ENCODE measurements at regions not wholly inside any gene's neighbourhood (a gene's known extent, or its start where the extent isn't known, plus 50 kb on each side); places are given as distances from the start of the nearest gene placed in this dataset.

DNA sequence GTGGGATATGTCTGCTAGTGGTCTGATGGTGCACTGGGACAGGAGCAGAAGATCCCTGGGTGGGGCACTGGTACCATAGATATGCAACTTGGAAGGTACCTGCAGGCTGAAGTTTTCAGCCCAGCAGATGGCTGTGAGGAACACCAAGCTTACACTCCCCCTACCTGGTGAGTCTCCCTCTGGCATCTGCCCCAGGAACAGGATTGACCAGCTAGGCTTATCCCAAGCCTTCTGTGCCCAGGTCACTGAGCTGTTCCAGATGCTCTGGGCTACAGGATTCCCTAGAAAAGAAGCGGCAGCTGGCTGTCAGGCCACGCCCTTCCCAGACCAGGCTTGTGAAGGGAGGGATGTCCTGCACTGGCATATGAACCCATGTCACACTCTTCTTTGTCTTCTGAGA lies 1130.0 kb downstream of the NAALADL2 start:
- TF ChIP-seq TEAD4 (CRISPR knock-in tag; IDR thresholded peaks at IDR 0.05), result no peak
- TF ChIP-seq NFYB (CRISPR knock-in tag; conservative IDR thresholded peaks at IDR 0.05; ENCODE audit: low read depth), result no peak
- Mint-ChIP-seq H3K27ac (no peak overlapping the region), H3K4me1 (peaks cover 30% of the 10 kb centered on the region), H3K27me3 (ENCODE audit: low read depth) (peaks cover 29% of the 10 kb centered on the region), H3K9me3 (peaks cover 15% of the 10 kb centered on the region), H3K36me3 (peaks cover 10% of the 10 kb centered on the region), H3K4me3 (no peak overlapping the region)
- ATAC-seq, result no peak
- DNase-seq (ENCODE audit: low spot score), result no peak
- ChIA-PET POLR2A (no interaction called here), CTCF (no interaction called here)

DNA sequence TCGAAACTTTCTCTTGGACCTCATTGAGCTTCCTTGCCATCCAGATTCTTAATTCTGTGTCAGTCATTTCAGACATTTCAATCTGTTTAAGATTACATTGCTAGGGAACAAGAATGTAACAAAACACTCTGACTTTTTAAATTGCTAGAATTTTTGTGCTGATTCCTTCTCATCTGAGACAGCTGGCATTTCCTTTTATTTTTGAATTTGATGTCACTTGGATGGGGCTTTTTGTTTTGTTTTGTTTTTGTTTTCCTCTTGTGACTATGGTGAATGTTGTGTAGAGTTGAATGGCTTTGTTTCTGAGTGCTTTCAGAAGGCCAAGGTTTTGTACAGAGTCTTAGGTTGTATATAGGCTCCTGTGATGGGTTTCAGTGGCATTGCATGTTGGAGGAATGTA lies 1129.3 kb downstream of the NAALADL2 start:
- Mint-ChIP-seq H3K36me3 (peaks cover 10% of the 10 kb centered on the region), H3K27ac (no peak overlapping the region), H3K4me3 (no peak overlapping the region), H3K27me3 (ENCODE audit: low read depth) (peaks cover 29% of the 10 kb centered on the region), H3K9me3 (peaks cover 15% of the 10 kb centered on the region), H3K4me1 (peaks cover 30% of the 10 kb centered on the region)
- ChIA-PET POLR2A (no interaction called here), CTCF (no interaction called here)
- TF ChIP-seq, protein P1, sequence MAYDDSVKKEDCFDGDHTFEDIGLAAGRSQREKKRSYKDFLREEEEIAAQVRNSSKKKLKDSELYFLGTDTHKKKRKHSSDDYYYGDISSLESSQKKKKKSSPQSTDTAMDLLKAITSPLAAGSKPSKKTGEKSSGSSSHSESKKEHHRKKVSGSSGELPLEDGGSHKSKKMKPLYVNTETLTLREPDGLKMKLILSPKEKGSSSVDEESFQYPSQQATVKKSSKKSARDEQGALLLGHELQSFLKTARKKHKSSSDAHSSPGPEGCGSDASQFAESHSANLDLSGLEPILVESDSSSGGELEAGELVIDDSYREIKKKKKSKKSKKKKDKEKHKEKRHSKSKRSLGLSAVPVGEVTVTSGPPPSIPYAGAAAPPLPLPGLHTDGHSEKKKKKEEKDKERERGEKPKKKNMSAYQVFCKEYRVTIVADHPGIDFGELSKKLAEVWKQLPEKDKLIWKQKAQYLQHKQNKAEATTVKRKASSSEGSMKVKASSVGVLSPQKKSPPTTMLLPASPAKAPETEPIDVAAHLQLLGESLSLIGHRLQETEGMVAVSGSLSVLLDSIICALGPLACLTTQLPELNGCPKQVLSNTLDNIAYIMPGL (CRISPR knock-in tag; IDR thresholded peaks at IDR 0.05), result no peak
- TF ChIP-seq, protein P2, sequence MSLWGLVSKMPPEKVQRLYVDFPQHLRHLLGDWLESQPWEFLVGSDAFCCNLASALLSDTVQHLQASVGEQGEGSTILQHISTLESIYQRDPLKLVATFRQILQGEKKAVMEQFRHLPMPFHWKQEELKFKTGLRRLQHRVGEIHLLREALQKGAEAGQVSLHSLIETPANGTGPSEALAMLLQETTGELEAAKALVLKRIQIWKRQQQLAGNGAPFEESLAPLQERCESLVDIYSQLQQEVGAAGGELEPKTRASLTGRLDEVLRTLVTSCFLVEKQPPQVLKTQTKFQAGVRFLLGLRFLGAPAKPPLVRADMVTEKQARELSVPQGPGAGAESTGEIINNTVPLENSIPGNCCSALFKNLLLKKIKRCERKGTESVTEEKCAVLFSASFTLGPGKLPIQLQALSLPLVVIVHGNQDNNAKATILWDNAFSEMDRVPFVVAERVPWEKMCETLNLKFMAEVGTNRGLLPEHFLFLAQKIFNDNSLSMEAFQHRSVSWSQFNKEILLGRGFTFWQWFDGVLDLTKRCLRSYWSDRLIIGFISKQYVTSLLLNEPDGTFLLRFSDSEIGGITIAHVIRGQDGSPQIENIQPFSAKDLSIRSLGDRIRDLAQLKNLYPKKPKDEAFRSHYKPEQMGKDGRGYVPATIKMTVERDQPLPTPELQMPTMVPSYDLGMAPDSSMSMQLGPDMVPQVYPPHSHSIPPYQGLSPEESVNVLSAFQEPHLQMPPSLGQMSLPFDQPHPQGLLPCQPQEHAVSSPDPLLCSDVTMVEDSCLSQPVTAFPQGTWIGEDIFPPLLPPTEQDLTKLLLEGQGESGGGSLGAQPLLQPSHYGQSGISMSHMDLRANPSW (CRISPR knock-in tag; conservative IDR thresholded peaks at IDR 0.05; ENCODE audit: low read depth), result no peak
- TF ChIP-seq NR1H2 (CRISPR knock-in tag; IDR thresholded peaks at IDR 0.05), result no peak
- no peak for TF ChIP-seq PRRX2 (CRISPR knock-in tag; IDR thresholded peaks at IDR 0.05)
- TF ChIP-seq, protein P3, sequence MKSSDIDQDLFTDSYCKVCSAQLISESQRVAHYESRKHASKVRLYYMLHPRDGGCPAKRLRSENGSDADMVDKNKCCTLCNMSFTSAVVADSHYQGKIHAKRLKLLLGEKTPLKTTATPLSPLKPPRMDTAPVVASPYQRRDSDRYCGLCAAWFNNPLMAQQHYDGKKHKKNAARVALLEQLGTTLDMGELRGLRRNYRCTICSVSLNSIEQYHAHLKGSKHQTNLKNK (CRISPR knock-in tag; IDR thresholded peaks at IDR 0.05), result no peak
- no peak for TF ChIP-seq NR2C2 (CRISPR knock-in tag; IDR thresholded peaks at IDR 0.05)
- TF ChIP-seq, protein P4, sequence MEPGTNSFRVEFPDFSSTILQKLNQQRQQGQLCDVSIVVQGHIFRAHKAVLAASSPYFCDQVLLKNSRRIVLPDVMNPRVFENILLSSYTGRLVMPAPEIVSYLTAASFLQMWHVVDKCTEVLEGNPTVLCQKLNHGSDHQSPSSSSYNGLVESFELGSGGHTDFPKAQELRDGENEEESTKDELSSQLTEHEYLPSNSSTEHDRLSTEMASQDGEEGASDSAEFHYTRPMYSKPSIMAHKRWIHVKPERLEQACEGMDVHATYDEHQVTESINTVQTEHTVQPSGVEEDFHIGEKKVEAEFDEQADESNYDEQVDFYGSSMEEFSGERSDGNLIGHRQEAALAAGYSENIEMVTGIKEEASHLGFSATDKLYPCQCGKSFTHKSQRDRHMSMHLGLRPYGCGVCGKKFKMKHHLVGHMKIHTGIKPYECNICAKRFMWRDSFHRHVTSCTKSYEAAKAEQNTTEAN (CRISPR knock-in tag; IDR thresholded peaks at IDR 0.05), result no peak
- no peak for TF ChIP-seq SMAD3 (CRISPR knock-in tag; IDR thresholded peaks at IDR 0.05; ENCODE audit: borderline replicate concordance)
- no peak for TF ChIP-seq ELF4 (CRISPR knock-in tag; IDR thresholded peaks at IDR 0.05; ENCODE audit: low read depth)
- ATAC-seq, result no peak
- DNase-seq (ENCODE audit: low spot score), result no peak

DNA sequence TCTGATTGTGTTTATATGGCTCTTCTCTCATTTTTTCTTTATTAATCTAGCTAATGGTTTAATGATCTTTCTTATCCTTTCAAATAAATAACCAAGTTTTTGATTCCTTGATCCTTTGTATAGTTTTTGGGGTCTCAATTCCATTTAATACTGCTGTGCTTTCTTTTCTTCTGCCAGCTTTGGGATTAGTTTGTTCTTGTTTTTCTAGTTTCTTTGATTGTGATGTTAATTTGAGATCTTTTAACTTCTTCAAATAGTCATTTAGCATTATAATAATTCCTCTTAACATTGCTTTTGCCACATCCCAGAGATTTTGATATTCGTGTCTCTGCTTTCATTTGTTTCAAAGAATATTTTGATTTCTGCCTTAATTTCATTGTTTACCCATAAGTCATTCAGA lies 1126.6 kb downstream of the NAALADL2 start:
- Mint-ChIP-seq H3K27me3 (ENCODE audit: low read depth) (peaks cover 29% of the 10 kb centered on the region), H3K36me3 (peaks cover 10% of the 10 kb centered on the region), H3K9me3 (peaks cover 15% of the 10 kb centered on the region), H3K4me1 (peaks cover 30% of the 10 kb centered on the region), H3K4me3 (no peak overlapping the region), H3K27ac (no peak overlapping the region)
- ChIA-PET CTCF (no interaction called here), POLR2A (no interaction called here)
- TF ChIP-seq, protein P5, sequence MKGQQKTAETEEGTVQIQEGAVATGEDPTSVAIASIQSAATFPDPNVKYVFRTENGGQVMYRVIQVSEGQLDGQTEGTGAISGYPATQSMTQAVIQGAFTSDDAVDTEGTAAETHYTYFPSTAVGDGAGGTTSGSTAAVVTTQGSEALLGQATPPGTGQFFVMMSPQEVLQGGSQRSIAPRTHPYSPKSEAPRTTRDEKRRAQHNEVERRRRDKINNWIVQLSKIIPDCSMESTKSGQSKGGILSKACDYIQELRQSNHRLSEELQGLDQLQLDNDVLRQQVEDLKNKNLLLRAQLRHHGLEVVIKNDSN (CRISPR knock-in tag; IDR thresholded peaks at IDR 0.05), result no peak
- TF ChIP-seq ZNF263 (CRISPR knock-in tag; IDR thresholded peaks at IDR 0.05; ENCODE audit: low read depth), result no peak
- TF ChIP-seq NFYB (CRISPR knock-in tag; conservative IDR thresholded peaks at IDR 0.05; ENCODE audit: low read depth), result no peak
- TF ChIP-seq NFE2L1 (CRISPR knock-in tag; IDR thresholded peaks at IDR 0.05), result no peak
- TF ChIP-seq, protein P3 (CRISPR knock-in tag; IDR thresholded peaks at IDR 0.05), result no peak
- TF ChIP-seq, protein P6, sequence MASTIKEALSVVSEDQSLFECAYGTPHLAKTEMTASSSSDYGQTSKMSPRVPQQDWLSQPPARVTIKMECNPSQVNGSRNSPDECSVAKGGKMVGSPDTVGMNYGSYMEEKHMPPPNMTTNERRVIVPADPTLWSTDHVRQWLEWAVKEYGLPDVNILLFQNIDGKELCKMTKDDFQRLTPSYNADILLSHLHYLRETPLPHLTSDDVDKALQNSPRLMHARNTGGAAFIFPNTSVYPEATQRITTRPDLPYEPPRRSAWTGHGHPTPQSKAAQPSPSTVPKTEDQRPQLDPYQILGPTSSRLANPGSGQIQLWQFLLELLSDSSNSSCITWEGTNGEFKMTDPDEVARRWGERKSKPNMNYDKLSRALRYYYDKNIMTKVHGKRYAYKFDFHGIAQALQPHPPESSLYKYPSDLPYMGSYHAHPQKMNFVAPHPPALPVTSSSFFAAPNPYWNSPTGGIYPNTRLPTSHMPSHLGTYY (CRISPR knock-in tag; IDR thresholded peaks at IDR 0.05), result no peak
- TF ChIP-seq TP53 (CRISPR knock-in tag; IDR thresholded peaks at IDR 0.05), result no peak
- TF ChIP-seq PRRX2 (CRISPR knock-in tag; IDR thresholded peaks at IDR 0.05), result no peak
- no peak for TF ChIP-seq ZNF317 (CRISPR knock-in tag; IDR thresholded peaks at IDR 0.05; ENCODE audit: borderline replicate concordance, low read depth)
- DNase-seq (ENCODE audit: low spot score), result no peak
- no peak for ATAC-seq

All from WTC11 (cell line).